Tibial nerve (tissue), 4 donors: ENCODE measurements at regions not wholly inside any gene's neighbourhood (a gene's known extent, or its start where the extent isn't known, plus 50 kb on each side); places are given as distances from the start of the nearest gene placed in this dataset.

ENCODE experiments used
- DNase-seq, 2 donors: peaks; one replicate each; pipeline ENCODE4 v3.0.0-alpha.2; 2019; ENCODE audit warnings: low spot score in 2 of 2
- H3K27ac ChIP-seq, 4 donors: fragments of 200-600 bp; sonication (generic) in 3 of 4; one replicate each; pipeline ENCODE4 v1.5.1; 2017 to 2019; ENCODE audit warnings: mild to moderate bottlenecking in 1 of 4
- H3K27me3 ChIP-seq, 2 donors: fragments of 200-600 bp; sonication (generic) in 1 of 2; one replicate each; pipeline versions ENCODE4 v1.5.1 to v1.6.0; 2017 to 2019
- H3K36me3 ChIP-seq, 3 donors: fragments of 200-600 bp; sonication (generic); one replicate each; pipeline ENCODE4 v1.5.1; 2018 to 2019
- H3K4me1 ChIP-seq, 4 donors: fragments of 200-600 bp; sonication (generic) in 3 of 4; one replicate each; pipeline ENCODE4 v1.5.1; 2017 to 2019
- H3K4me3 ChIP-seq, 4 donors: fragments of 200-600 bp; sonication (generic) in 3 of 4; one replicate each; pipeline ENCODE4 v1.5.1; 2017 to 2019; ENCODE audit warnings: mild to moderate bottlenecking in 1 of 4, moderate library complexity in 1 of 4
- H3K9me3 ChIP-seq, 4 donors: fragments of 200-600 bp; sonication (generic) in 3 of 4; one replicate each; pipeline ENCODE4 v1.5.1; 2017 to 2019
- EP300 ChIP-seq, 2 donors: sonication (generic); formaldehyde crosslinking; IDR thresholded peaks; one replicate each; pipeline ENCODE4 v1.6.1; 2017; ENCODE audit warnings: antibody characterized with exemption in 2 of 2, mild to moderate bottlenecking in 1 of 2
- POLR2A ChIP-seq, 2 donors: fragments of 450-650 bp; IDR thresholded peaks; one replicate each; pipeline ENCODE4 v1.6.1; 2017; ENCODE audit warnings: antibody characterized with exemption in 2 of 2, mild to moderate bottlenecking in 2 of 2, moderate library complexity in 2 of 2
- whole genome bisulfite sequencing, 2 donors: methylation state at CpG; one replicate each; pipeline ENCODE4 v1.1.5; 2018; 5-methylcytosine and 5-hydroxymethylcytosine counted together
- TF ChIP-seq, protein P1 (sequence below), 5 experiments: fragments of 200-600 bp in 3 of 5; fragments of 450-650 bp in 2 of 5; sonication (generic) in 3 of 5; IDR thresholded peaks; one replicate each; pipeline ENCODE4 v1.5.1; 2016 to 2019; ENCODE audit warnings: antibody characterized with exemption in 5 of 5, mild to moderate bottlenecking in 3 of 5, moderate library complexity in 2 of 5

DNA sequence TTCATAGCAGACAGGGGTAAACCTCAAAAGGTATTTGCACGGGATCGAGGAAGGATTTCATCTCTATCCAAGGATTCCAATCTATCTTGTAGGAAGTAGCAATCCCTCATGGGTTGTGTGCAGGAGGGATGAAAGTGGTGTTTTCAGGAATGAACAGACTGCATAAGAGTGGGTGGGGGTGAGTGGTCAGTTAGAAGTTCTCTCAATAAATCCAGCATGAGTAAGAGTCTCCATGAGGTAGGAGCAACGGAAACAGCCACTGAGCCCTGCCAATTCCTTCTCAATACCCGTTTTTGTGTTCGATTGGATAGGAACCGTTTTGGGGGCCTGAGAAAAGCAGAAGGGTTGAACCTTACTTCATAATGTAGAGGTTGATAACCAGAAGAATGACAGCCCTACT, 375.6 kb downstream of the SOX9 start:
- no peaks in the 10 kb centered on the region for H3K27me3 ChIP-seq
- H3K4me3 ChIP-seq = no peak overlapping the region
- H3K4me1 ChIP-seq = peaks cover 0 to 5% (median 0%) of the 10 kb centered on the region in 4 donors
- no peaks in the 10 kb centered on the region for H3K36me3 ChIP-seq
- TF ChIP-seq, protein P1, sequence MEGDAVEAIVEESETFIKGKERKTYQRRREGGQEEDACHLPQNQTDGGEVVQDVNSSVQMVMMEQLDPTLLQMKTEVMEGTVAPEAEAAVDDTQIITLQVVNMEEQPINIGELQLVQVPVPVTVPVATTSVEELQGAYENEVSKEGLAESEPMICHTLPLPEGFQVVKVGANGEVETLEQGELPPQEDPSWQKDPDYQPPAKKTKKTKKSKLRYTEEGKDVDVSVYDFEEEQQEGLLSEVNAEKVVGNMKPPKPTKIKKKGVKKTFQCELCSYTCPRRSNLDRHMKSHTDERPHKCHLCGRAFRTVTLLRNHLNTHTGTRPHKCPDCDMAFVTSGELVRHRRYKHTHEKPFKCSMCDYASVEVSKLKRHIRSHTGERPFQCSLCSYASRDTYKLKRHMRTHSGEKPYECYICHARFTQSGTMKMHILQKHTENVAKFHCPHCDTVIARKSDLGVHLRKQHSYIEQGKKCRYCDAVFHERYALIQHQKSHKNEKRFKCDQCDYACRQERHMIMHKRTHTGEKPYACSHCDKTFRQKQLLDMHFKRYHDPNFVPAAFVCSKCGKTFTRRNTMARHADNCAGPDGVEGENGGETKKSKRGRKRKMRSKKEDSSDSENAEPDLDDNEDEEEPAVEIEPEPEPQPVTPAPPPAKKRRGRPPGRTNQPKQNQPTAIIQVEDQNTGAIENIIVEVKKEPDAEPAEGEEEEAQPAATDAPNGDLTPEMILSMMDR (IDR thresholded peaks at IDR 0.05) = no peak
- TF ChIP-seq EP300 (IDR thresholded peaks at IDR 0.05) (no peak), POLR2A (IDR thresholded peaks at IDR 0.05) (no peak)
- no peak for DNase-seq
- 83 to 91% methylated on average over 6 of the region's 6 CpGs for WGBS, 2 donors
- H3K27ac ChIP-seq = no peak overlapping the region
- H3K9me3 ChIP-seq = no peaks in the 10 kb centered on the region

DNA sequence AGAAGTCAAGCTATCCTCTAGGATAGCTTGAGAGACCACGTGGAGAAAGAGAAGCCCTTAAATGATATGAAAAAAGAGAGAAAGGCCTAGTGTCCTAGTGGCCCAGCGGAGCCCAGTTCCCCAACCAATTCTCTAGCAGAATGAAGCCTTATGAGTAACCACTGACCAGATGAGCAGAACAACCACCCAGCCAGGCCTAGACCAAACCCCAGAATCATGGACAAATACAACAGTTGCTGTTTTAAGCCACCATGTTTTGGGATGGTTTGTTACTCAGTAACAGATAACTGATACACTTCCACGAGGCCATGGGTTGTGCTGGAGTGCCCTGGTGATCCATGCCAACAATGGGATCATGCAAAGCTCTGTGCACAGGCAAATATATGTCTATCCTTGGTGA, 377.1 kb downstream of the SOX9 start:
- Histone ChIP-seq H3K27me3 (no peaks in the 10 kb centered on the region), H3K27ac (no peak overlapping the region), H3K4me3 (no peak overlapping the region), H3K36me3 (no peaks in the 10 kb centered on the region), H3K4me1 (peaks cover 0 to 19% (median 3%) of the 10 kb centered on the region in 4 donors), H3K9me3 (no peaks in the 10 kb centered on the region)
- no peak for TF ChIP-seq EP300 (IDR thresholded peaks at IDR 0.05)
- TF ChIP-seq, protein P1 (IDR thresholded peaks at IDR 0.05) = no peak
- no peak for TF ChIP-seq POLR2A (IDR thresholded peaks at IDR 0.05)
- 81 to 85% methylated on average over 3 of the region's 3 CpGs for WGBS, 2 donors
- no peak for DNase-seq

DNA sequence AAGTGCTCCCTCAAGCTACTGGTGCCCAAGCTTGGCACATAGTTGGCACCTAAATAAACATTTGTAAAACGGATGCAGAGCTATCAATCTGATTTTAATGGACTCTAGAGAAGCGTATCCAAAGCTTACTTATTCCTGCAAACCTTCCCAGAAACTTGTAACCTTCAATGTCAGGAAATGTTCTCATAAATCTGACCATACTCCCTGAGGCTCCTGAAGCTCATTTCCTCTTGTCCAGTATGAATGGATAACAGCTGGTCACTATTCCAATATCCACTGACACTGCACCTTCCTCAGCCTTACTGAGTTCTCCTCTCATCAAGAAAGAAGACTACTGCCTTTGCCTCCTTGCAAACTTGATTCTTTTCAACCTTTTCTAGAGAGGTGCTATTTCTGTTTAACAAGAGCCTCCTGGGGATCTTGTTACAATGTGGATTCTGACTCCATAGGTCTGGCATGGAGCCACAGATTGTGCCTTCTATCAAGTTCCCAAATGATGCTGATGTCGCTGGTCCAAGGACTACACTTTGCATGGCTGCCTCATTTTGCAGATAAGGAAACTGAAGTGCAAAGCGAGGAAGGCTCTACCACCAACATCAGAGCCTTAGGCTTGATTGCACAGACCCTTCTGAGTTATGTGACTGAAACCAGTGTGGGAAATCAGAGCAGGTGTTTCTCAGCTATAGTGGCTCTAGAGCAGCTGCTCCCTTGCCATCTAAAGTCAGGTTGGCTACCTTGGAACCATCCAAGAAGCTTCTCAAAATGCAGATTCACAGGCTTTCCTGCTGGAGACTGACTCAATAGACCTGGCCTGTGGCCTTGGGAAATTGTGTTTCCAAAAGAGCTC, 377.8 kb downstream of the SOX9 start:
- WGBS, 2 donors = 65 to 69% methylated on average over 4 of the region's 4 CpGs
- TF ChIP-seq, protein P1 (IDR thresholded peaks at IDR 0.05) = no peak
- TF ChIP-seq EP300 (IDR thresholded peaks at IDR 0.05) = no peak
- no peak for TF ChIP-seq POLR2A (IDR thresholded peaks at IDR 0.05)
- H3K9me3 ChIP-seq = no peaks in the 10 kb centered on the region
- H3K4me3 ChIP-seq = no peak overlapping the region
- no peak for DNase-seq
- H3K27me3 ChIP-seq = no peaks in the 10 kb centered on the region
- H3K4me1 ChIP-seq = peaks cover 0 to 20% (median 4%) of the 10 kb centered on the region in 4 donors
- H3K36me3 ChIP-seq = no peaks in the 10 kb centered on the region
- H3K27ac ChIP-seq = no peak overlapping the region

DNA sequence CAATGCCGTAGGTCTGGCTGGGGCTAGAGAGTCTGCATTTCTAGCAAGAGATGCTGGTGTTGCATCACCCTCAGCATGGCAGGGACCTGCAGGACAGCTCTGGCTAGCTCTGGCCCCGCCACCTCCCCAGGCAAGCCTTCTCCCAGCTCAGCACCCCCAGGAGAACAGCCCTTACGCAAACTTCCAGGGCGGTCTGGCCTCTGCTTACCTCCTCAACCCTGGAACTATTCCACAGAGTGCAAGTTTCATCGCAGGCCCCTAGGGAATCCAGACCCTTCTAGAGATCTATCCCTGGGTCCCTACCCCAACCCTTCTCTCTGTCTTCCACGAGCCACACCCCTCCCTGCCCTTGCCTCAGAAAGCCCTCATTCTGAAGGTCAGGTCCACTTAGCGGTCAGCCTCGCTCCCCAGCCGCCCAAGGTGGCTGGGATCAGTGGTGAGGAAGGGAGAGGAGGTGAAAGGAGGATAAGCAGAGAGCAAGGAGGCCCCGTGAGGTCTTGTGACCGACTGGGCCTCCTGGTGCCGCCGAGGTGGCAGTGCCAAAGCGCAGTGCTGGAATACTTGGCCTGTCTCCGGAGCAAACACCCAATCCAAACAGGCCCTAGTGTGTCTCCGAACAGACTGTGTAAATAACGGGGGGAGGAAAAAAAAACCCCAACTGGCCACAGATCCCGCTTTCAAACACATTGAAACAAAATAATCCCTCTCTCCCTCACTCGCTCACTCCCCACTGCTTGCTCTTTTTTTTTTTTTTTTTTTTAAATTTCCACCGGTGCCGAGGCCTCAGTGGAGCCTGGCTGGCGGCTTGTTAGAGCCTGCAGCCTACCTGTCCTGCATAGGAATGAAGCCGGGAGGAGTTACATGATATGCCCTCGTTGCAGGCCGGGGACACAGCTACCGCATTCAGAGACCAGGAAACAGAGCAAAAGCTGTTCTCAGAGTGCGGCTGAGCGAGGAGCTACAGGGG, 380.9 kb downstream of the SOX9 start:
- Histone ChIP-seq H3K4me3 (no peak overlapping the region), H3K4me1 (peaks cover 0 to 20% (median 4%) of the 10 kb centered on the region in 4 donors), H3K27ac (peak overlapping the region in 1 of 4 donors; percentile 14), H3K36me3 (no peaks in the 10 kb centered on the region), H3K9me3 (no peaks in the 10 kb centered on the region), H3K27me3 (no peaks in the 10 kb centered on the region)
- TF ChIP-seq POLR2A (IDR thresholded peaks at IDR 0.05) (no peak), EP300 (IDR thresholded peaks at IDR 0.05) (no peak)
- TF ChIP-seq, protein P1 (IDR thresholded peaks at IDR 0.05) = no peak
- DNase-seq = peak in 1 of 2 donors; percentile 34
- WGBS, 2 donors = 53 to 58% methylated on average over 28 of the region's 28 CpGs
